SK-N-SH (cell line): ENCODE measurements at regions not wholly inside any gene's neighbourhood (a gene's known extent, or its start where the extent isn't known, plus 50 kb on each side); places are given as distances from the start of the nearest gene placed in this dataset.

Experiments
- CTCF ChIA-PET: fragments of 300-600, 350-600 bp; formaldehyde crosslinking; extraction: SDS; loops from one replicate; lab custom pipeline; 2021; lab: Yijun Ruan, JAX
- POLR2A ChIA-PET: fragments of 350-600 bp; sonication (Branson Sonifier 250); formaldehyde crosslinking; extraction: SDS; loops from one replicate; lab custom pipeline; 2020; ENCODE audit warnings: antibody characterized with exemption, inconsistent platforms; lab: Yijun Ruan, JAX
- DNase-seq: peaks from one replicate; pipeline ENCODE4 v3.0.0; 2012
- H2AFZ ChIP-seq: fragments of 200-600 bp; sonication (generic); 2 replicates; pipeline ENCODE4 v1.8.1; 2016; ENCODE audit warnings: antibody characterized with exemption, mild to moderate bottlenecking, low read depth
- H3F3A ChIP-seq: fragments of 200-600 bp; sonication (generic); replicated peaks from 2 replicates; pipeline ENCODE3; 2016; ENCODE audit warnings: antibody characterized with exemption, mild to moderate bottlenecking; ENCODE audit not compliant: insufficient read depth
- H3K27ac ChIP-seq, 2 experiments: fragments of 200-500 bp in 1 of 2; fragments of 200-600 bp in 1 of 2; sonication (Bioruptor generic) in 1 of 2; sonication (generic), shearing (Covaris generic) in 1 of 2; 2 replicates each; pipeline versions ENCODE4 v1.5.1 to v1.6.1; 2014 to 2016; ENCODE audit warnings: low read depth in 2 of 2, inconsistent platforms in 1 of 2, low read length in 1 of 2, mild to moderate bottlenecking in 1 of 2, mixed read lengths in 1 of 2
- H3K27me3 ChIP-seq: fragments of 200-600 bp; sonication (generic), shearing (Covaris generic); 2 replicates; pipeline ENCODE4 v1.6.1; 2016; ENCODE audit warnings: mixed run types; ENCODE audit not compliant: insufficient read depth
- H3K36me3 ChIP-seq, 2 experiments: fragments of 200-500 bp in 1 of 2; fragments of 200-600 bp in 1 of 2; sonication (Bioruptor generic) in 1 of 2; sonication (generic) in 1 of 2; replicated peaks in 1 of 2; 2 replicates each; pipeline versions ENCODE3 to v1.5.1; 2014 to 2016; ENCODE audit warnings: low read length in 1 of 2, mild to moderate bottlenecking in 1 of 2; ENCODE audit not compliant: insufficient read depth in 2 of 2, control insufficient read depth in 1 of 2
- H3K4me1 ChIP-seq, 2 experiments: fragments of 200-500 bp in 1 of 2; fragments of 200-600 bp in 1 of 2; sonication (Bioruptor generic) in 1 of 2; sonication (generic), shearing (Covaris generic) in 1 of 2; 2 replicates each; pipeline versions ENCODE4 v1.5.1 to v1.6.1; 2014 to 2016; ENCODE audit warnings: low read depth in 1 of 2, low read length in 1 of 2, mixed run types in 1 of 2; ENCODE audit not compliant: insufficient read depth in 2 of 2, control insufficient read depth in 1 of 2
- H3K4me2 ChIP-seq: fragments of 200-600 bp; sonication (generic), shearing (Covaris generic); 2 replicates; pipeline ENCODE4 v1.6.1; 2017; ENCODE audit warnings: mixed run types
- H3K4me3 ChIP-seq, 2 experiments: fragments of 200-500 bp in 1 of 2; fragments of 200-600 bp in 1 of 2; sonication (Bioruptor generic) in 1 of 2; sonication (generic), shearing (Covaris generic) in 1 of 2; 2 replicates each; pipeline versions ENCODE4 v1.5.1 to v1.8.1; 2014 to 2016; ENCODE audit warnings: low read depth in 2 of 2, inconsistent platforms in 1 of 2, low read length in 1 of 2, mild to moderate bottlenecking in 1 of 2, mixed read lengths in 1 of 2, moderate library complexity in 1 of 2
- H3K79me2 ChIP-seq: fragments of 200-600 bp; sonication (generic); 2 replicates; pipeline ENCODE4 v1.8.1; 2017; ENCODE audit warnings: mild to moderate bottlenecking; ENCODE audit not compliant: insufficient read depth
- H3K9ac ChIP-seq: fragments of 200-600 bp; sonication (generic); 2 replicates; pipeline ENCODE4 v1.6.1; 2017; ENCODE audit warnings: mixed run types
- H3K9me2 ChIP-seq: fragments of 200-600 bp; sonication (generic); 2 replicates; pipeline ENCODE4 v1.6.1; 2017; ENCODE audit warnings: mixed run types
- H3K9me3 ChIP-seq: fragments of 200-600 bp; sonication (generic); 2 replicates; pipeline ENCODE4 v1.6.1; 2017; ENCODE audit warnings: mixed run types, mild to moderate bottlenecking, moderate library complexity
- H4K20me1 ChIP-seq: fragments of 200-600 bp; sonication (generic); 2 replicates; pipeline ENCODE4 v1.6.1; 2017; ENCODE audit warnings: mild to moderate bottlenecking, mixed run types; ENCODE audit not compliant: insufficient read depth
- CTCF ChIP-seq: fragments of 200-600 bp; sonication (generic); IDR thresholded peaks from 2 replicates; pipeline ENCODE4 v1.6.1; 2017; ENCODE audit warnings: antibody characterized with exemption, mild to moderate bottlenecking, moderate library complexity
- EP300 ChIP-seq, 2 experiments: IDR thresholded peaks; 2 replicates each; pipeline versions ENCODE4 v1.4.0 to v1.6.1; 2012; ENCODE audit warnings: borderline replicate concordance in 1 of 2, low read depth in 1 of 2, low read length in 1 of 2
- EZH2phosphoT487 ChIP-seq: fragments of 200-600 bp; sonication (generic); IDR thresholded peaks from 2 replicates; pipeline ENCODE4 v1.6.1; 2017; ENCODE audit warnings: low read depth, mixed run types, mild to moderate bottlenecking, antibody characterized with exemption, moderate library complexity, borderline replicate concordance
- FOSL2 ChIP-seq: IDR thresholded peaks from 2 replicates; pipeline ENCODE4 v1.4.0; 2012; ENCODE audit warnings: low read depth, mild to moderate bottlenecking, moderate library complexity, borderline replicate concordance
- FOXJ3 ChIP-seq: sonication (generic); formaldehyde crosslinking; IDR thresholded peaks from 2 replicates; pipeline ENCODE4 v1.5.1; 2020; ENCODE audit warnings: mild to moderate bottlenecking, missing genetic modification reagents
- GABPA ChIP-seq: IDR thresholded peaks from 2 replicates; pipeline ENCODE4 v1.4.0; 2012; ENCODE audit warnings: low read depth, mild to moderate bottlenecking
- GATA2 ChIP-seq: sonication (generic); formaldehyde crosslinking; IDR thresholded peaks from 2 replicates; pipeline ENCODE4 v1.5.0; 2020; ENCODE audit warnings: mild to moderate bottlenecking, missing genetic modification reagents
- IRF3 ChIP-seq: fragments of 150-350 bp; IDR thresholded peaks from 2 replicates; pipeline ENCODE4 v1.6.1; 2016; ENCODE audit warnings: mild to moderate bottlenecking, low read depth, low read length
- JUND ChIP-seq: IDR thresholded peaks from 2 replicates; pipeline ENCODE4 v1.4.0; 2012
- MAX ChIP-seq: IDR thresholded peaks from 2 replicates; pipeline ENCODE4 v1.4.0; 2012; ENCODE audit warnings: low read depth
- MEF2A ChIP-seq: IDR thresholded peaks from 2 replicates; pipeline ENCODE4 v1.4.0; 2012; ENCODE audit warnings: low read depth, borderline replicate concordance
- NRF1 ChIP-seq: IDR thresholded peaks from 2 replicates; pipeline ENCODE4 v1.6.1; 2012; ENCODE audit warnings: low read depth, mild to moderate bottlenecking, low read length
- RAD21 ChIP-seq: IDR thresholded peaks from 2 replicates; pipeline ENCODE4 v1.6.1; 2012; ENCODE audit warnings: mild to moderate bottlenecking, low read length
- RCOR1 ChIP-seq: fragments of 150-350 bp; IDR thresholded peaks from 2 replicates; pipeline ENCODE4 v1.6.1; 2017; ENCODE audit warnings: antibody characterized with exemption, low read length
- RXRA ChIP-seq: IDR thresholded peaks from 2 replicates; pipeline ENCODE4 v1.4.0; 2012; ENCODE audit warnings: low read depth, mild to moderate bottlenecking, borderline replicate concordance
- SMC3 ChIP-seq: IDR thresholded peaks from 2 replicates; pipeline ENCODE4 v1.6.1; 2012; ENCODE audit warnings: low read depth, low read length, improper control_type of control experiment
- USF2 ChIP-seq: fragments of 150-350 bp; IDR thresholded peaks from 2 replicates; pipeline ENCODE4 v1.6.1; 2017; ENCODE audit warnings: antibody characterized with exemption, low read length, low read depth, borderline replicate concordance
- YY1 ChIP-seq: IDR thresholded peaks from 2 replicates; pipeline ENCODE4 v1.4.0; 2012; ENCODE audit warnings: low read depth, mild to moderate bottlenecking
- ZBTB33 ChIP-seq: IDR thresholded peaks from 2 replicates; pipeline ENCODE4 v1.4.0; 2012; ENCODE audit warnings: low read depth, borderline replicate concordance
- WGBS: methylation state at CpG from one replicate; pipeline ENCODE4 v1.1.6; 2017; ENCODE audit warnings: low lambda C conversion rate; 5-methylcytosine and 5-hydroxymethylcytosine counted together

GRCh38 chr4:107261241-107261874, 225.2 kb upstream of the DKK2 start (continued):
- TF ChIP-seq MEF2A (no peak), ZBTB33 (no peak), NRF1 (no peak), EP300 (IDR thresholded peaks at IDR 0.05; ENCODE audit: borderline replicate concordance in 1 of 2, low read depth in 1 of 2, low read length in 1 of 2) (0 out of 4 replicates have a peak, but pooled peaks of 1 of the 2 experiments have one; percentile 18), IRF3 (no peak), CTCF (no peak), YY1 (no peak), FOXJ3 (CRISPR knock-in tag) (no peak)

- Histone ChIP-seq H3K36me3 (no peaks in the 10 kb centered on the region), H3K9me2 (no peaks in the 10 kb centered on the region), H3F3A (peaks cover 37% of the 10 kb centered on the region), H3K4me1 (peaks cover 13 to 45% of the 10 kb centered on the region in 2 experiments), H3K4me2 (peak overlapping the region; percentile 61), H3K4me3 (peak overlapping the region; percentile 23 to 41; a peak in 2 of 4 replicates), H3K9me3 (no peaks in the 10 kb centered on the region), H4K20me1 (no peaks in the 10 kb centered on the region), H3K9ac (no peak overlapping the region), H2AFZ (peak overlapping the region; percentile 8; the same call in 1 of the 2 replicates), H3K27ac (peak overlapping the region; percentile 64 to 91), H3K27me3 (no peaks in the 10 kb centered on the region), H3K79me2 (no peaks in the 10 kb centered on the region)
- WGBS, result 0% methylated on average over 2 of the region's 2 CpGs
- CTCF ChIA-PET, result no interaction called here
- POLR2A ChIA-PET, result no interaction called here
- DNase-seq, result no peak
- peak; percentile 85 for TF ChIP-seq RXRA
- peak; percentile 70; the same call in 1 of the 2 replicates for TF ChIP-seq FOSL2
- peak; percentile 51 for TF ChIP-seq MAX
- TF ChIP-seq RCOR1, result no peak
- TF ChIP-seq ZBTB33, result peak; percentile 84
- no peak for TF ChIP-seq RAD21
- TF ChIP-seq USF2, result no peak
- TF ChIP-seq CTCF, result no peak
- TF ChIP-seq GATA2 (CRISPR knock-in tag), result no peak
- peak; percentile 8; the same call in 1 of the 2 replicates for TF ChIP-seq SMC3
- TF ChIP-seq EZH2phosphoT487, result no peak
- TF ChIP-seq NRF1, result no peak
- no peak for TF ChIP-seq GABPA
- TF ChIP-seq JUND, result peak; percentile 89
Measured at GRCh38 chr4:107258359-107258758, 222.2 kb upstream of the DKK2 start.
